Sigmoid colon (tissue), 4 donors: ENCODE measurements at regions not wholly inside any gene's neighbourhood (a gene's known extent, or its start where the extent isn't known, plus 50 kb on each side); places are given as distances from the start of the nearest gene placed in this dataset.

Source experiments
- POLR2A ChIP-seq, 2 donors: fragments of 450-650 bp; IDR thresholded peaks; one replicate each; pipeline ENCODE4 v1.6.1; 2016; ENCODE audit warnings: antibody characterized with exemption in 2 of 2, mild to moderate bottlenecking in 2 of 2, moderate library complexity in 2 of 2
- POLR2AphosphoS5 ChIP-seq, 4 donors: sonication (generic); formaldehyde crosslinking; IDR thresholded peaks; one replicate each; pipeline ENCODE4 v1.6.1; 2017; ENCODE audit warnings: antibody characterized with exemption in 4 of 4
- TF ChIP-seq, protein P1 (sequence below), 4 experiments: fragments of 450-650 bp in 3 of 4; fragments of 200-600 bp in 1 of 4; IDR thresholded peaks; one replicate each; pipeline ENCODE4 v1.5.1; 2016 to 2019; ENCODE audit warnings: antibody characterized with exemption in 4 of 4, mild to moderate bottlenecking in 3 of 4, moderate library complexity in 2 of 4

GRCh38 chrX:7198499-7198898, 50.5 kb upstream of the PUDP start:
- TF ChIP-seq, protein P1, sequence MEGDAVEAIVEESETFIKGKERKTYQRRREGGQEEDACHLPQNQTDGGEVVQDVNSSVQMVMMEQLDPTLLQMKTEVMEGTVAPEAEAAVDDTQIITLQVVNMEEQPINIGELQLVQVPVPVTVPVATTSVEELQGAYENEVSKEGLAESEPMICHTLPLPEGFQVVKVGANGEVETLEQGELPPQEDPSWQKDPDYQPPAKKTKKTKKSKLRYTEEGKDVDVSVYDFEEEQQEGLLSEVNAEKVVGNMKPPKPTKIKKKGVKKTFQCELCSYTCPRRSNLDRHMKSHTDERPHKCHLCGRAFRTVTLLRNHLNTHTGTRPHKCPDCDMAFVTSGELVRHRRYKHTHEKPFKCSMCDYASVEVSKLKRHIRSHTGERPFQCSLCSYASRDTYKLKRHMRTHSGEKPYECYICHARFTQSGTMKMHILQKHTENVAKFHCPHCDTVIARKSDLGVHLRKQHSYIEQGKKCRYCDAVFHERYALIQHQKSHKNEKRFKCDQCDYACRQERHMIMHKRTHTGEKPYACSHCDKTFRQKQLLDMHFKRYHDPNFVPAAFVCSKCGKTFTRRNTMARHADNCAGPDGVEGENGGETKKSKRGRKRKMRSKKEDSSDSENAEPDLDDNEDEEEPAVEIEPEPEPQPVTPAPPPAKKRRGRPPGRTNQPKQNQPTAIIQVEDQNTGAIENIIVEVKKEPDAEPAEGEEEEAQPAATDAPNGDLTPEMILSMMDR (IDR thresholded peaks at IDR 0.05): no peak
- TF ChIP-seq POLR2A (IDR thresholded peaks at IDR 0.05) (no peak), POLR2AphosphoS5 (IDR thresholded peaks at IDR 0.05) (no peak)
